ENCODE measurements at regions not wholly inside any gene's neighbourhood (a gene's known extent, or its start where the extent isn't known, plus 50 kb on each side); places are given as distances from the start of the nearest gene placed in this dataset.

DNA sequence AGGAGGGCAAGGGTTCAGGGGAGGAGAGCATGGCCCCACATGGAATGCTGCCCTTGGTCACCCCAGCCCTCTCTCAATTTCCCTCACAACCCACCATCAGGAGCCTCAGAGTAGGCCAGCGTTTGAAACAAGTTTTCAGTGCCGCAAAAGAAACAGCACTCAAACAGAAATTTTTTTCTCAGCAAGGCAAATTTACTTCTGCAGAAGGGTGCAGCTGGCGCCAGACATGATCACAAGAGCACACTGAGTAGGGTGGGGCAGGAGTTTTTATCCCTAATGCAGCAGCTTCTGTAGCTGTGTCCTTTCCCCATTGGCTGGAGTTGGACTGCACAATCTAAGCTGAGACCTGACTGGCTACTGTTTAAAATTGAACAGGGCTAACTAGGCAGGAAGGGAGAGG is 287.8 kb upstream of the CDYL start:
- no peak for DNase-seq (ENCODE audit: extremely low spot score, unreplicated experiment)
- TF ChIP-seq, protein P1, sequence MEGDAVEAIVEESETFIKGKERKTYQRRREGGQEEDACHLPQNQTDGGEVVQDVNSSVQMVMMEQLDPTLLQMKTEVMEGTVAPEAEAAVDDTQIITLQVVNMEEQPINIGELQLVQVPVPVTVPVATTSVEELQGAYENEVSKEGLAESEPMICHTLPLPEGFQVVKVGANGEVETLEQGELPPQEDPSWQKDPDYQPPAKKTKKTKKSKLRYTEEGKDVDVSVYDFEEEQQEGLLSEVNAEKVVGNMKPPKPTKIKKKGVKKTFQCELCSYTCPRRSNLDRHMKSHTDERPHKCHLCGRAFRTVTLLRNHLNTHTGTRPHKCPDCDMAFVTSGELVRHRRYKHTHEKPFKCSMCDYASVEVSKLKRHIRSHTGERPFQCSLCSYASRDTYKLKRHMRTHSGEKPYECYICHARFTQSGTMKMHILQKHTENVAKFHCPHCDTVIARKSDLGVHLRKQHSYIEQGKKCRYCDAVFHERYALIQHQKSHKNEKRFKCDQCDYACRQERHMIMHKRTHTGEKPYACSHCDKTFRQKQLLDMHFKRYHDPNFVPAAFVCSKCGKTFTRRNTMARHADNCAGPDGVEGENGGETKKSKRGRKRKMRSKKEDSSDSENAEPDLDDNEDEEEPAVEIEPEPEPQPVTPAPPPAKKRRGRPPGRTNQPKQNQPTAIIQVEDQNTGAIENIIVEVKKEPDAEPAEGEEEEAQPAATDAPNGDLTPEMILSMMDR (conservative IDR thresholded peaks at IDR 0.05): no peak
- no peak overlapping the region for H3K4me3 Mint-ChIP-seq
- H3K9me3 Mint-ChIP-seq: peaks cover 33% of the 10 kb centered on the region
- peak overlapping the region; percentile 98 for H3K27ac Mint-ChIP-seq
- peaks cover 23% of the 10 kb centered on the region for H3K4me1 Mint-ChIP-seq (ENCODE audit: unreplicated experiment)
- H3K36me3 Mint-ChIP-seq: peaks cover 22% of the 10 kb centered on the region
- H3K27me3 Mint-ChIP-seq: no peaks in the 10 kb centered on the region

DNA sequence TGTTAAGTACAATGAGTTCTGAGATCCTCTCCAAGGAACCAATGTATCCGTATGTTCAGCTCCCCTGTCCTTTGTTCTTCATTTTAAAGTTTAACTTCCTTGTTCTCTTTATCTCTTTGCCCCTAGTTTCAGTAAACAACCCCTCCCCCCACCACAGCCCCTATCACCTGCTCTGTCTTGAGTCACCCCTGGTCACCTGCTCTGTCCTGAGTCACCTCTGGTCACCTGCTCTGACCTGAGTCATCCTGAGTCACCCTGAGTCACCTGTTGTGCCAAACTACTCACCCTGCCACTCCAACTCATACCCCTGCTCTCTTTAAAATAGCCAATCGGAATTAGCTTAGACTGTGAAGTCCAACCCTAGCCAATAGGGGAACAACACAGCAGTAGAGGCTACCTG is 288.7 kb upstream of the CDYL start:
- Mint-ChIP-seq H3K27ac (peak overlapping the region; percentile 98), H3K9me3 (peaks cover 33% of the 10 kb centered on the region), H3K36me3 (peaks cover 22% of the 10 kb centered on the region), H3K4me3 (peak overlapping the region; percentile 45), H3K27me3 (no peaks in the 10 kb centered on the region), H3K4me1 (ENCODE audit: unreplicated experiment) (peaks cover 23% of the 10 kb centered on the region)
- no peak for DNase-seq (ENCODE audit: extremely low spot score, unreplicated experiment)
- TF ChIP-seq, protein P1 (conservative IDR thresholded peaks at IDR 0.05): no peak

DNA sequence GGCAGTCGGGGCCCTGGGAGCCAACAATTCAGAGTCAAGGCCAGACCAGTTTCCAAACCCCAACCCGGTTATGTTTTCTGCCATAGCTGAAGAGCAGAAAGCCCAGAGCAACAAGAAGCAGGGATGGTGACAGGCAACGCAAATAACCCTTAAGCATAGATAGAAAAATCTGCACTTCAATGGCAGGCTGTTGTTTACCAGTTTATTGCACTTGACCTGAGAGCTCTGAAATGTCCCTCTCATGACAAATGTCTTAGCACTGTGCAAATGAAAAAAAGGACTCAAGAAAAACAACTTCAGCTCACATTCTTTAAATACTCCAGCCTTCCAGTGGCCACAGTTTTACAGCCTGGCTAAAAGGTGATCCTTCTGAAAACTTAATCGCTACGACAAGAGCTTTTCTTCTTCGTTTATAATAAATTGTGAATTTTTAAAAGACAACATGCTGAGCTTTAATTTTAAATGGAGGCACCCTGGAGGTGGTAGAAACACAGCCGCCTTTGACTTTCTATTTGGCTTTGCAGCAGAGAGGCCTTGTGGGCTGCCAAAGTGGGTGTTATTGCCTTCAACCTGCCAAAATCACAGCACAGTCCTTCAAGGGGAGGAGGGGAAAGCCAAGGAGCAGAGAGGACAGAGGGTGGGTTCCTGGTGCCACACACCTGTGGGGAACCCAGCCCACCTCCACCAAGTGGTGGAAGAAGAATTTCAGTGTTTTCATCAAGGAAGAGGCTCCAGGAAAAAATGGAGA is 289.5 kb upstream of the CDYL start:
- peak overlapping the region; percentile 51 for H3K4me3 Mint-ChIP-seq
- no peaks in the 10 kb centered on the region for H3K27me3 Mint-ChIP-seq
- H3K36me3 Mint-ChIP-seq: peaks cover 21% of the 10 kb centered on the region
- peaks cover 31% of the 10 kb centered on the region for H3K9me3 Mint-ChIP-seq
- H3K4me1 Mint-ChIP-seq (ENCODE audit: unreplicated experiment): peaks cover 23% of the 10 kb centered on the region
- no peak for DNase-seq (ENCODE audit: extremely low spot score, unreplicated experiment)
- peak overlapping the region; percentile 98 for H3K27ac Mint-ChIP-seq
- TF ChIP-seq, protein P1 (conservative IDR thresholded peaks at IDR 0.05): no peak

DNA sequence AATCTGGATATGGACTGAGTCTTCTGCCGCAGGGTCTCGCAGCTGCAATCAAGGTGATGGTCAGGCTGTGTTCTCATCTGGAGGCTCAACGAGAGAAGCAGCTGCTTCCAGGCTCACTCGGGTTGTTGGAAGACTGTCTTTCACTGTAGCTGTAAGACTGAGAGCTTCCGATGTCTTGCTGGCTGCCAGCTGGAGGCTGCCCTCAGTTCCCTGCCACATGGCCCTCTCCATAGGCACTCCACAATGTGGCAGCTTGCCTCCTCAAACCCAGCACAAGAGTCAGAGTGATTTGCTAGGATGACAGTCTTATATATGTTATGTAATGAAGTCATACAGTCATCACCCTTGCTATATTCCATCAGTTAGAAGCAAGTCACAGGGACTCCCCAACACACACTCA is 290.5 kb upstream of the CDYL start:
- Mint-ChIP-seq H3K9me3 (peaks cover 29% of the 10 kb centered on the region), H3K4me1 (ENCODE audit: unreplicated experiment) (peaks cover 28% of the 10 kb centered on the region), H3K27ac (peak overlapping the region; percentile 98), H3K4me3 (no peak overlapping the region), H3K36me3 (peaks cover 19% of the 10 kb centered on the region), H3K27me3 (no peaks in the 10 kb centered on the region)
- TF ChIP-seq, protein P1 (conservative IDR thresholded peaks at IDR 0.05): no peak
- DNase-seq (ENCODE audit: extremely low spot score, unreplicated experiment): no peak

DNA sequence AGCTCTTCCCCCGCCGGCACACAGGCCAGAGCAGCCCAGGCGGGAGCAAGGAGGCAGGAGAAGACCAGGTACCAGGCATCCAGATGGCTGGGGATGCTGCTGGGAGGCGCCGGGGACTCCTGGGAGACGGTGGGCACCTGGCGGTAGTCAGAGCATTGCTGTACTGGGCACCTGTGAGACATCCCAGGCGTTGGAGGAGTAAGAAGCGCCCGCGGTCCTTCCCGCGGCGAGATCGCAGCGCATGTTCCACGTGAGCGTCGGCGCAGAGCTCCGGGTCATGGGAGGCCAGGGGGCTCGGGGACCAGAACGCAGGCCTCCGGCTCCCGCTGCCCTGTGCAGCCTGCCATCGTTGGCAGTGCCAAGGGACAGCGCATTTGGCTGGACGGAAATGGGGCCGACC is 293.7 kb upstream of the CDYL start:
- H3K9me3 Mint-ChIP-seq: peaks cover under 1% of the 10 kb centered on the region
- H3K36me3 Mint-ChIP-seq: peaks cover 5% of the 10 kb centered on the region
- no peak for DNase-seq (ENCODE audit: extremely low spot score, unreplicated experiment)
- H3K4me3 Mint-ChIP-seq: no peak overlapping the region
- no peak overlapping the region for H3K27ac Mint-ChIP-seq
- TF ChIP-seq, protein P1 (conservative IDR thresholded peaks at IDR 0.05): no peak
- H3K4me1 Mint-ChIP-seq (ENCODE audit: unreplicated experiment): peaks cover 22% of the 10 kb centered on the region
- H3K27me3 Mint-ChIP-seq: no peaks in the 10 kb centered on the region

All from type B pancreatic cell (in vitro differentiated cells).